GM21528 (cell line): ENCODE measurements at regions not wholly inside any gene's neighbourhood (a gene's known extent, or its start where the extent isn't known, plus 50 kb on each side); places are given as distances from the start of the nearest gene placed in this dataset.
"Not testable (repeated sequence)": the region's sequence is repeated elsewhere in the genome, so short reads cannot be mapped to it uniquely, and the experiment has no call there.

Experiments
- ATAC-seq: cut with Tn5 transposase; IDR thresholded peaks from one replicate; pipeline ENCODE4 v1.9.1; 2021; ENCODE audit warnings: mild to moderate bottlenecking, moderate library complexity; ENCODE audit not compliant: unreplicated experiment, low FRiP score

DNA sequence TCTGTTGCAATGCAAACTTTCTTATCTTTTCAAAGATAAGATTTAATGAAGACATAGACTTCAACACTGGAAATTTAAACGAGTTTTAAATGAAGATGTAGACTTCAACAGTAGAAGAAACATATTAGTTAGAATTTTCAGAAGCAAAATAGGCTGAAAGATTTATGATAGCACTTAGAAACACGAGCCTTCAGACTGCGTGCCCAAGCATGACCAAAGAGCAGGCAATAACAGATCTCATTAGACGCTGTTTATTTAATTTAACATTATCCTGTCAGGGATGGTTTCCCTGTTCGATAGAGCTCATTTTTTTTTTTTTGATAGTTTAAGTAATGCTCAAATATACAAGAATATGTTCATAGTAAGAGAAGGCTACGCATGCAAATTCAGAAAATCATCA, 604.7 kb upstream of the SOX9 start:
- ATAC-seq: no peak

- no peak for ATAC-seq
Observed at GRCh38 chr17:71519285-71519684, 601.5 kb upstream of the SOX9 start.

GRCh38 chr17:71521724-71522123, 599.1 kb upstream of the SOX9 start:
- no peak for ATAC-seq

DNA sequence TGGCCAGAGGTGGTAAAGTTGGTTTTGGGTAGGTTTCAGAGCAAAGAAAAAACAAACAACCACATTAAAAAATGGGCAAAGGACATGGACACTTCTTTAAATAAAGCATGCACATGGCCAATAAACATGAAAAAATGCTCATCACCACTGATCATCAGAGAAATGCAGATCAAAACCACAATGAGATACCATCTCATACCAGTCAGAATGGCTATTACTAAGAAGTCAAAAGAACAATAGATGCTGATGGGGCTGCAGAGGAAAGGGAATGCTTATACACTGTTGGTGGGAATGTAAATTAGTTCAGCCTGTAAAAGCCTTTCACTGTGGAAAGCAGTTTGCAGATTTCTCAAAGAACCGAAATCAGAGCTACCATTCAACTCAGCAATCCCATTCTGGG, 598.4 kb upstream of the SOX9 start:
- ATAC-seq: no peak

DNA sequence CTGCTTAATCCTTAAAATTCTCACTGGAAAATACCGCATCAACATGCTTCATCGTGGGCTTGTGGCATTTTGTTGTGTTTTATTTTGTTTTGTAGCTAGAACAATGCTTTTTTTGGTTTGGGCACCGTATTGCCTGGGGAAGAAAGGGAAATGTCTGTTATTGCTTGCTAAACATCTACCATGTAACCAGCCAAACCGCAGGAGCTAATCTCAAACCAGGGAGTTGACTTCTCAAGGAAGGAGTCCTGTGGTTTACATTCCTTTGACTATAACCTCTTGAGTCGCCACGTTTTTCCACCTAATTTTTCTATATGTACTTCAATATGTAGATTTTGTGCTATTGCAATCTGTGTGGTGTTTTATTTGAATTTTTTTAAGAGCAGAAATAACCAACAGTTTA, 593.5 kb upstream of the SOX9 start:
- no peak for ATAC-seq

- no peak for ATAC-seq
Observed at GRCh38 chr17:71528210-71528609, 592.6 kb upstream of the SOX9 start.

DNA sequence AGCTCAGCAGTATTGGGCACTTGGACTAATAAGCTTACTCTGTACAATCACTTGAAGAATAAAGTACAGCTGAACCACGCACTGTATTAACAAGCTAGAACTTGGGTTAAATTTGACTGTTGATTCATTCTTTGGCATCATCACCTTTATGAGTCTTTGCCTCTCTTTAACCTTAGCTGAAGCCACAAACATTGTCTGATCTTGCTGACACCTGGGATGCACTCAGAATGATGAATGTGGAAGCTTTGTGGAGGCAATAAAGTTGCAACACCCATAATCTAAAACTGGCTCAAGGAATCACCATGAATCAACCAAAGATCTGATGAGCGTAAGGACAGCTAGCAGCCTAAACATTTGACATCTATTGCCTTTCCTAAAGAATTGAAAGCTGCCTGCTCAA, 590.6 kb upstream of the SOX9 start:
- no peak for ATAC-seq

- no peak for ATAC-seq
Observed at GRCh38 chr17:71535321-71535720, 585.5 kb upstream of the SOX9 start.

DNA sequence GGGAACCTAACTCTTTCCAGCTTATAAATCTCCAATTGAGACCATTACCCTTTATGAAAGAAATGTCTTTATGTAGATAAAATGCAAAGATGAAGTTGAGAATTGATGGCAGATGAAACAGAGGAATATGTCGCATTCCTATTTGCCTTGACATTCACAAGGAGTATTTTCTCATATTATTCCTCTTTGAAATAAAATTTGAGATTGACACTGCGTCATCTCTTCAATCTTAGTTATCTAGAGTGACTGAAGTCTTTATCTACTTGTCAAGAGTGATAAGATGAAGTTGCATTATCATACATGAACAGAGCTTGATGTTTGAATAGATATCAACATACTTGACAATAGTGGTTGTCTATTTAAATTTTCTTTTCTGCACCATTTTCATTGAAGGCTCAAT, 574.4 kb upstream of the SOX9 start:
- no peak for ATAC-seq

DNA sequence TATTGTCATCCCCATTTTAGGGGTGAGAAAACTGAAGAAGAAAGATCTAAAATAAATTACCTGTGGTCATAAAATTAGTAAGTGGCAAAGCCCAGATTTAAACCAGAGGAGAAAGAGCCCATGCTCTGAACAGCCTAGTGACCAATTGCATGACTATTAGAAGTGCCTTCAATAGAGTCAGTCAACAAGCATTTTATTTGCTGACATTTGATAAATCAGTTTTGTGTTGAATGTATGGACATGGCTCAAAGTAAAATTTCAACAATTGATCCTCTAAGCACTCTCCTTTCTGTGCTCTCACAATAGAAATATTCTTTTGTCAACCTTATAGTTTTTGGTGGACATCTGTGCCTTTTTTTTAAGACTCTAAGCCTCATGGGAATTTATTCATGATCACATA, 572.9 kb upstream of the SOX9 start:
- no peak for ATAC-seq

DNA sequence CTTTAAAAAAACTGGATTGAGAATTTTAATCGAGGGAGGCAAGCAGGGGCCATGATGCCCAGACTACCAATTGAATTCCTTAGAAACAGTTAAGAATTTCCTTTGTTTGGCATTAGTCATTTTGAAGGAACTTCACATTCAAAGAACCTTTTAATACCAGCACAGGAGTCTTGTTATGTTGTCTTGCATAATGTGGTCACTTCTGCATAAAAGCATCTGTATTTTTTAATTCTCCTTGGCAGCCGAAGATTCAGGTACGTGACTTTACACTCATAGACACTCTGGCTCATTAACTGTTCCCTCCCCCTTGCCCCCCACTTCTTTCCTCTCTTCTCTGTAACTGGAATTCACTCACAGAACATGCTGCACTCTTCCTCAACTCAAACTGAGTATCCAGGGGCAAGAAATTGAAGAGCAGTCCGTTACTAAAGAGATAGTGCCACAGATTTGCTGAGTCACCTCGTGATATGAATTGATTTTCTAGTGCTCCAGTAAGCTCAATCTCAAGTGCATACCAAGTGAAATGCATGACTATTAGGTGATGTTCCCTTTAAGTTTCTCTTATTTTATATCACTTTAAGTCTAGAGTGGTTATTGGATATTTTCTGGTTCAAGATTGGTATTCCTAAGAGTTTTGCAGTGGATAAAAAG, 572.2 kb upstream of the SOX9 start:
- ATAC-seq: no peak

DNA sequence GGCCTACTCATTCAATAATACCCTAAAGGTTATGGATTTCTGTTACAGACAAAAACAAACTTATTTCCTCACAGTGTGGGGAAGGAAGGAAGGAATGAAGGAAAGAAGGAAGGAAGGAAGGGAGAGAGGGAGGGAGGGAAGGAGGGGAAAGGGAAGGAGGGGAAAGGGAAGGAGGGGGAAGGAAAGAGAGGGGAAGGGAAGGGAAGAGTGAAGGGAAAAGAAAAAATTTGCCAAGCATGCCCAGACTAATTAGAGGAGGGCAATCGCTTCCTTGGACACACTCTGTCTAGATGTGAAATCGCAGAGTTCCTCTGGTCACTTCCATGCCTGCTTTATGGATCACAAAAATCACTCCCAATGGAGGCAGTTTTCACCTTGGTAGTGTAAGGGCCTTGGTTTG, 570.1 kb upstream of the SOX9 start:
- ATAC-seq: no peak

DNA sequence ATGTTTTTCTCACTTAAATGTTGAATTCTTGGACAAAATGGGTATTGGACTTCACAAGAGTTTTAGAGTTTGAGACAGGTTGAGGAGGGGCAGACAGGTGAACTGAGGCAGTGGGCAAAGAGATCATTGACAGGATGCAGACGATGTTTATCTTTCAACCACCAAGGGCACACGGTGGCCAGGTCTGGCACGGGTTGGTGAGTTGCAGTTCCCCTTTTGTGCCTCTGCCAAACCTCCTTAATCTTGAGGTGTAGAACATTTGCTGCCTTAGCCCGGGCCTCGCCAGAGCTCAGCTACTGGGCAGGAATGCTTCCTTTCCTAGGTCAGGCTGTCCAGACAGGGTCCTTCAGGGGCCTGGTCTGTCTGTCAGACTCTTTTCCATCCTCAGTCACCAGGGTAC, 567.4 kb upstream of the SOX9 start:
- no peak for ATAC-seq

DNA sequence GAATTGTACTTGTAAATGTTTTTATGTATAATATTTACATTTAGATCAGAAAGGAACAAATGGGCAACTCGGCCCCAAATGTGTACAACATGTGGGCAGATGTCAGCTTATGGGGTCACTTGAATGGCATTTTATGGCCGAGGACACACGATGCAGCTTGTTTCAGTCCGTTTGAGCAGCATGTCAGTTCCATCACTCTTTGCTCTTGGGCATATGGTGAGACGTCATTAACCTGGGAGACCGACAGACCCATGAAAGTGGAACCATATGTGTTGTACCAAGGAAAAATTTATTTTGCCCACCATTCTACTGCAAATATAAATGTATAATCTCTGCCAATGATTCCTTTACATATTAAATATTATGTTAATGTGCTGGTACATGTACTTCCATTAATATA, 561.9 kb upstream of the SOX9 start:
- ATAC-seq: no peak

DNA sequence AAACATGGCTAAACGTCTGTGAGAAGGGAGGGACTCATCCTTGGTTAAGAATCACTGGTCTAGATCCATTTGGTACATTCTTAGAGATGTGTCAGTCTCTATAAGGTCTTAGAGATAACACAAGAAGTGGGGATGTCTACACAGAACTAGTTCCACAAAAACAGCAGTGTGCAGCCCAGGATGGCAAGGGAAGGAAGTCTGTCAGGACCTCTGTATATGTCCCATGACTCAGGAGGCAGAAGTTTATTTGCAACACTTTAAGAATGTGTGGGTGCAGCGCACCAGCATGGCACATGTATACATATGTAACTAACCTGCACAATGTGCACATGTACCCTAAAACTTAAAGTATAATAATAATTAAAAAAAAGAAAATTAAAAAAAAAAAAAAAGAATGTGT, 548.5 kb upstream of the SOX9 start:
- ATAC-seq: no peak

- no peak for ATAC-seq
Observed at GRCh38 chr17:71578446-71578845, 542.4 kb upstream of the SOX9 start.

DNA sequence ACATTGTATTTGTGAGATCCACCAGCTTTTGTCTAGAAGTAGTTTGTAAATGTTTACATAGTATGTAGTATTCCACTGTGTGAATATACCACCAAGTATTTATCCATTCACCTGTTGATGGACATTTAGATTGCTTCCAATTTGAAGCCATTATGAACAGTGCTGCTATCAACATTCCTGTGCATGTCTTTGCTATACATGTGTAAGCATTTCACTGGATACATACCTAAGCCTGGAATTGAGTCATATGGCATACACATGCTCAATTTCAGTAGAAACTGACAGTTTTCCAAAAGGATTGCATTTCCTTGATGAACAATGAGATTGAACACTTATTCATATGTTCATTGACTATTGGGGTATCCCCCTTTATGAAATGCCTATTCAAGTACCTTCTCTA, 540.6 kb upstream of the SOX9 start:
- ATAC-seq: no peak

GRCh38 chr17:71585540-71585939, 535.3 kb upstream of the SOX9 start:
- no peak for ATAC-seq

DNA sequence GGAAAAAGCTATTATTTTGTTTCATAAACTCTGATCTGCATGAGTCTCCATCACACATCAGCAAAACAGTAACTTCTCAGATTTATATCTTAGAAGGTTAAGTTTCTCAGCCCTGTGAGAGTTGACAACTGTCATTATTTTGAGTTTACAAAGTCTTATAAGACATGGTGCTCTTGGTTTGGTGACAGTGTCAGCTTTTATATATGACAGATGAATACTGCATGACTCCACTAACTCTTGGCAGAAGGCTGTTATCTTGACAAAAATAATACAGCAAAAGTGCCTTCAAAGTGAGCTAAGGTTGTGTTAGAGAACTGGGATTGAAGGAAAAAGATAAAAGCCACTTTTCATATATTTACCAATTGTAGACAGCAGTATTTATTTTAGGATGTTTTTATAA, 528.4 kb upstream of the SOX9 start:
- no peak for ATAC-seq

DNA sequence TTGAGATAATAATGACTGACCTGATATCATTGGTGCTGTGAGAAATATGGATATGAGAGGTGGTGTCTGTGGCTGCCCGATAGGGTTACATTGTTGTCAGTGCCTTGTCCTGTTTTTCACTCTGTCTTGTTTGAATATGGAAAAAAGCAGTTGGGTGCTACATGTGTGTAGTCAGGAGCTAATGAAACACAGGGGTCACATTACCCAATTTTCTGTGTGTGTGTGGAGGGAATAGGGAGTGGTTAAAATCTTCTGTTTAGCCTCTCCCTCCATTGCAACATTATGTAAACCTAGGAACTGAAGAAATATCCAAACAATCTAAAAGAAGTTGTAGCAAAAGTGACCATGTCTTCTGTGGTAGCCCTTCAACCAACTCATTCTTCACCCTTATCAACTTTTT, 527.7 kb upstream of the SOX9 start:
- ATAC-seq: no peak

GRCh38 chr17:71599583-71599982, 521.2 kb upstream of the SOX9 start:
- not testable (repeated sequence) for ATAC-seq

GRCh38 chr17:71600137-71600789, 520.6 kb upstream of the SOX9 start:
- no peak for ATAC-seq
